IPS-18a (cell line): ENCODE measurements at regions not wholly inside any gene's neighbourhood (a gene's known extent, or its start where the extent isn't known, plus 50 kb on each side); places are given as distances from the start of the nearest gene placed in this dataset.

Experiments
- H3K27ac ChIP-seq: one replicate; pipeline ENCODE4 v1.5.1; 2013; ENCODE audit warnings: low read length
- H3K27me3 ChIP-seq: one replicate; pipeline ENCODE4 v1.6.1; 2013; ENCODE audit warnings: mild to moderate bottlenecking, low read length; ENCODE audit not compliant: control insufficient read depth, insufficient read depth
- H3K36me3 ChIP-seq: one replicate; pipeline ENCODE4 v1.6.1; 2013; ENCODE audit warnings: low read depth, low read length; ENCODE audit not compliant: control insufficient read depth
- H3K4me1 ChIP-seq: one replicate; pipeline ENCODE4 v1.6.1; 2013; ENCODE audit warnings: low read depth, low read length; ENCODE audit not compliant: control insufficient read depth
- H3K4me3 ChIP-seq: one replicate; pipeline ENCODE4 v1.5.1; 2013; ENCODE audit warnings: low read length
- H3K9ac ChIP-seq: one replicate; pipeline ENCODE4 v1.6.1; 2013; ENCODE audit warnings: mild to moderate bottlenecking, low read length, moderate library complexity
- H3K9me3 ChIP-seq: one replicate; pipeline ENCODE4 v1.6.1; 2013; ENCODE audit warnings: low read depth, low read length; ENCODE audit not compliant: control insufficient read depth

DNA sequence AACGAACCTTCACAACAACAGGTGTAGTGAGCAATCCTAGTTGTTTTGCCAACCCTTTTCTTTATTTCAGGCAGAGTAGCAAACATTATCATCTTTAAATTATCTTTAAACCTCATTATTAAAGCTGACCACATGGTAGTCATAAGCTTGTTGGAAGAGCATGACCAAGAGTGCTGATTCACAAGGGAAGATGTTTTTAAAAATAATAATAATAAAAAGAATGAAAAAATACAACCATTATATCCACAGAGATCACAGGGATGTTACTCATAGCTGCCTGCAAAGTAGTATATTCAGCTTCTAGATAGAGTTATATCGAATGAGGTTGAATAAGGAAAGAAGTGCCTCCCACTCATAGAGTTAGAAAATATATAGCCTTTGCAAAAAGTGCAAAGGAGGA lies 101.0 kb upstream of the FLRT2 start:
- Histone ChIP-seq H3K27ac (no peak overlapping the region), H3K9me3 (no peaks in the 10 kb centered on the region), H3K4me3 (no peak overlapping the region), H3K27me3 (no peaks in the 10 kb centered on the region), H3K36me3 (no peaks in the 10 kb centered on the region), H3K9ac (no peak overlapping the region), H3K4me1 (no peaks in the 10 kb centered on the region)

DNA sequence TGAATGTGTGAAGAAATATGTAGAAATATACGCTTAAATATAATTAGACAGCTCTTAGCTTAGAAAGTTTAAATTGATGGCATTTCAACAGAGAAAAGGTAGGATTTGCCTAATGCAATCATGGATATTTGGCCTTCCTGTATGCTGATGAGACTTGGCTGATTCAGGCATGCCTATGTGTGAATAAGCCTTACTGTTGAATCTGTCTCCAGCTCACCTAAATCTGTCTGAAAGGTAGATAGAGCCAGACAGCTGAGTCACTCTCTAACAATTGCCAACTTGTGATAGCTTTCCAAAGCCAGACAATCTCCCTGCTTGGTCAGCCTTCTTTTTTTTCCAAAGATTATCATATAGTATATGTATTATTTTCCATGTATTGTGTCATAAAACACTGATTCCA lies 92.8 kb upstream of the FLRT2 start:
- no peaks in the 10 kb centered on the region for H3K27me3 ChIP-seq
- H3K9ac ChIP-seq, result no peak overlapping the region
- no peak overlapping the region for H3K27ac ChIP-seq
- no peak overlapping the region for H3K4me3 ChIP-seq
- H3K4me1 ChIP-seq, result no peaks in the 10 kb centered on the region
- no peaks in the 10 kb centered on the region for H3K36me3 ChIP-seq
- H3K9me3 ChIP-seq, result no peaks in the 10 kb centered on the region

DNA sequence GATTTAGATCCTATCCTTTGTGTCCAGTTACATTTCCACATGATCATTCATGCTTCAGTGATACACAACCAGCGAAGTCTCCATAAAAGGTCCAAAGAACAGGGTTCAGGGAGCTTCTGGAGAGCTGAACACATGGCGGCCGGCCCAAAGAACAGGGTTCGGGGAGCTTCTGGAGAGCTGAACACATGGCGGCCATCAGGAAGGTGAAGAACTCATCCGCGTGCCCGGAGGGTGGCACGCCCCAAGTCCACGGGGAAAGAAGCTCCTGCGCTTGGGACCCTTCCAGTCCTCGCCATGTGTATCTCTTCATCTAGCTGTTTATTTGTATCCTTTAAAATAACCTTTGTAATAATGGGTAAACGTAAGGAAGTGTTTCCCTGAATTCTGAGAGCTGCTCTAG lies 91.9 kb upstream of the FLRT2 start:
- Histone ChIP-seq H3K27ac (no peak overlapping the region), H3K9ac (no peak overlapping the region), H3K9me3 (no peaks in the 10 kb centered on the region), H3K36me3 (no peaks in the 10 kb centered on the region), H3K4me1 (no peaks in the 10 kb centered on the region), H3K4me3 (no peak overlapping the region), H3K27me3 (no peaks in the 10 kb centered on the region)

DNA sequence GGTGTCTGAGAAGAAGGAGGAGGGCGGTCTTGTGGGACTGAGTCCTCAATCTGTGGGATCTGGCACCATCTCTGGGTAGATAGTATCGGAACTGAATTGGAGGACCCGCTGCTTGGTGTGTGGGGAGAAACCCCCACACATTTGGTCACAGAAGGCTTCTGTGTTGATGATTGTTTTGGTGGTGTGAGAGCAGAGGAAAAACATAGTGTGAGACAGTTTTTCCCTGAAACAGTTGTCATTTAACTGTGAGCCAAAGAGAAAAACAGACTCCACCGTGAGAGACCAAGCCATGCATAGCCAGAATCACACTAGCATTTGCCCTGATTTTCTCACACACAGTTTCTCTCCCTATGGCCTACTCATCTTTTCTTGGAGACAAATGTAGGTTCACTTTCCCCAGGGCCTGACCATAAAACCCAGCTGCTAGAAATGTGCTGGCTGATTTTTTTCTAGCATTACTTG lies 91.4 kb upstream of the FLRT2 start:
- no peak overlapping the region for H3K9ac ChIP-seq
- no peak overlapping the region for H3K27ac ChIP-seq
- H3K36me3 ChIP-seq, result no peaks in the 10 kb centered on the region
- H3K4me3 ChIP-seq, result no peak overlapping the region
- no peaks in the 10 kb centered on the region for H3K9me3 ChIP-seq
- H3K4me1 ChIP-seq, result no peaks in the 10 kb centered on the region
- H3K27me3 ChIP-seq, result no peaks in the 10 kb centered on the region

- H3K27ac ChIP-seq, result no peak overlapping the region
- no peaks in the 10 kb centered on the region for H3K4me1 ChIP-seq
- H3K27me3 ChIP-seq, result no peaks in the 10 kb centered on the region
- H3K36me3 ChIP-seq, result no peaks in the 10 kb centered on the region
- H3K9ac ChIP-seq, result no peak overlapping the region
- no peaks in the 10 kb centered on the region for H3K9me3 ChIP-seq
- no peak overlapping the region for H3K4me3 ChIP-seq
Observed at GRCh38 chr14:85439696-85440328, 90.1 kb upstream of the FLRT2 start.

GRCh38 chr14:85441909-85442643 lies 87.9 kb upstream of the FLRT2 start:
- no peaks in the 10 kb centered on the region for H3K27me3 ChIP-seq
- H3K36me3 ChIP-seq, result no peaks in the 10 kb centered on the region
- H3K4me3 ChIP-seq, result no peak overlapping the region
- no peaks in the 10 kb centered on the region for H3K4me1 ChIP-seq
- no peak overlapping the region for H3K27ac ChIP-seq
- no peak overlapping the region for H3K9ac ChIP-seq
- no peaks in the 10 kb centered on the region for H3K9me3 ChIP-seq

DNA sequence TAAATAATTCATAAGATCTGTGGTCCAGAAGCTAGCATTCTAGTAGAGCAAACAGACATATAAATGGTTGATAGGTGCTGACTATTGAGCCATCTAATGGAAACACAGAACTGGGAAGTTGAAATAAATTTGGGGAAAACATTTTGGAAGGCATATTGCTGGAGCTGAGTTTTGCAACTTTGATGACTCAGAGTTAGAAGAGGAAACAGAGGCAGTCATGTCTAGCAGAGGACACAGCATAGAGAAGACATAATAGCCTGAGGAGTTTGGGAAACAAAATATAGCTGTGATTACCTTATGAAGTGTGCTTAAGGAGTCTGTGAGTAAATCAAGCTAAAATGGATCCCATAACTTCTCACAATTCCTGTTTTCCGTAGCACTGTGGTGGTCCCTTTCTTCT lies 86.9 kb upstream of the FLRT2 start:
- Histone ChIP-seq H3K27ac (no peak overlapping the region), H3K9me3 (no peaks in the 10 kb centered on the region), H3K4me3 (no peak overlapping the region), H3K4me1 (no peaks in the 10 kb centered on the region), H3K36me3 (no peaks in the 10 kb centered on the region), H3K27me3 (no peaks in the 10 kb centered on the region), H3K9ac (no peak overlapping the region)

DNA sequence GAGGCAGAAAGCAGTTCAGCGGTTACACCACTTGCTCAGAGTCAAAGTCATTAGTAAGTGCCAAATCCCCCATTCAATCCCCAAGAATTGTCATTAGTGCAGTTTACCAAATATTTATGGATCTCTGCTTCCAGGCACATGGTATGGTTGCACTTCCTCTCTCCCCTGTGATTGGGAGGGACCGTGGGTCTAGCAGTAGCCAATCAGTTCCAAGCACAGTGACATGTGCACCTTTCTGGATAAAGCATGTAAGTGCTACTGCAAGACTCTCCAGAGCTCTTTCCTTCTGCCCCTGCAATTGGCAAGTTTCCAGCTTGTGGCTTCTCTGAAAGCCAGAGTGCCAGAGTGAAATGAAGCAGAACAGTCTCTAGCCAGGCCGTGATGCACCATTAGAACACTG lies 85.3 kb upstream of the FLRT2 start:
- Histone ChIP-seq H3K27me3 (no peaks in the 10 kb centered on the region), H3K9me3 (no peaks in the 10 kb centered on the region), H3K9ac (no peak overlapping the region), H3K4me3 (no peak overlapping the region), H3K36me3 (no peaks in the 10 kb centered on the region), H3K27ac (no peak overlapping the region), H3K4me1 (no peaks in the 10 kb centered on the region)

DNA sequence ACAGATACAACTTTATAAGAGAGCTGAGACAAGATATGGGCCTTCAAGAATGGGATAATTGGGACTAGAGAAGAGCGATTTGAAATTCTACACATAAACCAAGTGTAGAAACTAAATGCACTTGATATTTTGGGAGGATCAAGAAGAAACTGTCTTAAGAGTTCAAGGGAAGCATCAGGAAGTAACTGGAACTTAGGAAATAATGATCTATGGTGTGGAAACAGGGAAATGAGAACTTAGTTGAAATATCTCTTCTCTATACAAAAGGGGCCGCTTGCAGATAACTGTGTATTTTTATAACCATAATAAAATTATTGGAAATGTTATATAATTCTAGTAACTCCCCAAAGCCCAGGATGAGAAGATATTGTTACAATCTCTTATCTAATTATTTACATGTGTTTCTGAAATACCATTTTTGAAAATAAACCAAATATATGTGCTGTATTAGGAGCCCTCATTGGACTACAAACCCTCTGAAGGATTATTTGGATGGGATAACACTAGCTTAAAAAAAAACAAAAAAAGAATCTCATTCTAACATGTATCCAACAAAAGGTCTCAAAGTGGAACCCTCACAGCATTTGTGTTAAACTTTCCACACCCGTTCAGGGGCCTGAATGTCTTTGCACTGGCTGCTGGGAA lies 84.7 kb upstream of the FLRT2 start:
- Histone ChIP-seq H3K9me3 (no peaks in the 10 kb centered on the region), H3K36me3 (no peaks in the 10 kb centered on the region), H3K9ac (no peak overlapping the region), H3K4me3 (no peak overlapping the region), H3K27me3 (no peaks in the 10 kb centered on the region), H3K27ac (no peak overlapping the region), H3K4me1 (no peaks in the 10 kb centered on the region)

- H3K27ac ChIP-seq, result no peak overlapping the region
- no peaks in the 10 kb centered on the region for H3K9me3 ChIP-seq
- H3K36me3 ChIP-seq, result no peaks in the 10 kb centered on the region
- no peaks in the 10 kb centered on the region for H3K27me3 ChIP-seq
- no peak overlapping the region for H3K4me3 ChIP-seq
- H3K9ac ChIP-seq, result no peak overlapping the region
- no peaks in the 10 kb centered on the region for H3K4me1 ChIP-seq
Observed at GRCh38 chr14:85447883-85448282, 82.1 kb upstream of the FLRT2 start.

GRCh38 chr14:85451421-85451820 lies 78.5 kb upstream of the FLRT2 start:
- Histone ChIP-seq H3K4me1 (no peaks in the 10 kb centered on the region), H3K27me3 (no peaks in the 10 kb centered on the region), H3K27ac (no peak overlapping the region), H3K36me3 (no peaks in the 10 kb centered on the region), H3K9me3 (no peaks in the 10 kb centered on the region), H3K4me3 (no peak overlapping the region), H3K9ac (no peak overlapping the region)
